Neuronal stem cell (in vitro differentiated cells): ENCODE measurements at regions not wholly inside any gene's neighbourhood (a gene's known extent, or its start where the extent isn't known, plus 50 kb on each side); places are given as distances from the start of the nearest gene placed in this dataset.

Source experiments
- DNase-seq: peaks from one replicate; pipeline ENCODE4 v3.0.0-alpha.2; 2013; ENCODE audit warnings: low spot score
- H2AFZ ChIP-seq: one replicate; pipeline ENCODE4 v1.6.1; 2013; ENCODE audit warnings: mild to moderate bottlenecking, low read length, inconsistent platforms
- H2AK5ac ChIP-seq: 2 replicates; pipeline ENCODE4 v1.6.1; 2013; ENCODE audit warnings: low read depth, mild to moderate bottlenecking, inconsistent platforms, low read length, moderate library complexity, mixed read lengths
- H2BK120ac ChIP-seq: 2 replicates; pipeline ENCODE4 v1.6.1; 2013; ENCODE audit warnings: low read depth, mild to moderate bottlenecking, inconsistent platforms, low read length, moderate library complexity, mixed read lengths
- H2BK12ac ChIP-seq: one replicate; pipeline ENCODE4 v1.6.1; 2013; ENCODE audit warnings: low read length, inconsistent platforms
- H2BK15ac ChIP-seq: 2 replicates; pipeline ENCODE4 v1.6.1; 2013; ENCODE audit warnings: mild to moderate bottlenecking, low read length, inconsistent platforms, mixed read lengths
- H2BK5ac ChIP-seq: one replicate; pipeline ENCODE4 v1.6.1; 2013; ENCODE audit warnings: inconsistent platforms, mild to moderate bottlenecking, low read length, moderate library complexity
- H3K14ac ChIP-seq: one replicate; pipeline ENCODE4 v1.6.1; 2013; ENCODE audit warnings: low read length, inconsistent platforms
- H3K18ac ChIP-seq: 2 replicates; pipeline ENCODE4 v1.6.1; 2013; ENCODE audit warnings: low read length, inconsistent platforms
- H3K23ac ChIP-seq: 2 replicates; pipeline ENCODE4 v1.6.1; 2013; ENCODE audit warnings: low read depth, mild to moderate bottlenecking, mixed read lengths, low read length, inconsistent platforms; ENCODE audit not compliant: poor library complexity
- H3K27ac ChIP-seq: replicated peaks from 3 replicates; pipeline ENCODE4 v1.5.1; 2013; ENCODE audit warnings: low read length, inconsistent platforms
- H3K27me3 ChIP-seq, 3 experiments: 2 replicates each; pipeline ENCODE4 v1.6.1; 2013; ENCODE audit warnings: low read length in 3 of 3, mild to moderate bottlenecking in 2 of 3, inconsistent platforms in 1 of 3, low read depth in 1 of 3, mixed read lengths in 1 of 3, moderate library complexity in 1 of 3; ENCODE audit not compliant: control insufficient read depth in 3 of 3, insufficient read depth in 3 of 3
- H3K36me3 ChIP-seq, 2 donors: replicated peaks in 1 of 2; 2 replicates each; pipeline ENCODE4 v1.6.1; 2013; ENCODE audit warnings: low read length in 2 of 2; ENCODE audit not compliant: control insufficient read depth in 2 of 2, insufficient read depth in 2 of 2
- H3K4ac ChIP-seq: 2 replicates; pipeline ENCODE4 v1.6.1; 2013; ENCODE audit warnings: inconsistent platforms, mild to moderate bottlenecking, low read length, moderate library complexity
- H3K4me1 ChIP-seq, 2 donors: 1 replicate in 1 of 2; 2 replicates in 1 of 2; pipeline ENCODE4 v1.6.1; 2013; ENCODE audit warnings: low read length in 2 of 2, low read depth in 1 of 2; ENCODE audit not compliant: control insufficient read depth in 2 of 2, insufficient read depth in 1 of 2
- H3K4me2 ChIP-seq: one replicate; pipeline ENCODE4 v1.6.1; 2013; ENCODE audit warnings: mild to moderate bottlenecking, low read length, inconsistent platforms; ENCODE audit not compliant: insufficient read depth, poor library complexity, severe bottlenecking
- H3K4me3 ChIP-seq, 2 donors: 2 replicates each; pipeline ENCODE4 v1.5.1; 2013; ENCODE audit warnings: low read length in 2 of 2, mild to moderate bottlenecking in 2 of 2, inconsistent platforms in 1 of 2, moderate library complexity in 1 of 2
- H3K79me1 ChIP-seq: one replicate; pipeline ENCODE4 v1.6.1; 2013; ENCODE audit warnings: low read depth, mild to moderate bottlenecking, inconsistent platforms, low read length, moderate library complexity
- H3K9ac ChIP-seq: one replicate; pipeline ENCODE4 v1.6.1; 2013; ENCODE audit warnings: mild to moderate bottlenecking, low read depth, low read length, inconsistent platforms; ENCODE audit not compliant: poor library complexity
- H3K9me3 ChIP-seq, 2 donors: replicated peaks in 1 of 2; 2 replicates each; pipeline versions ENCODE3 to v1.6.1; 2013; ENCODE audit warnings: low read length in 2 of 2, mild to moderate bottlenecking in 2 of 2, inconsistent platforms in 1 of 2, low read depth in 1 of 2, mixed read lengths in 1 of 2, moderate library complexity in 1 of 2; ENCODE audit not compliant: control insufficient read depth in 2 of 2, insufficient read depth in 1 of 2
- H4K8ac ChIP-seq: one replicate; pipeline ENCODE4 v1.6.1; 2013; ENCODE audit warnings: low read depth, mild to moderate bottlenecking, inconsistent platforms, low read length, moderate library complexity
- H4K91ac ChIP-seq: one replicate; pipeline ENCODE4 v1.6.1; 2013; ENCODE audit warnings: low read length, low read depth, mild to moderate bottlenecking, inconsistent platforms; ENCODE audit not compliant: poor library complexity
- WGBS, 2 donors: extraction: QIAGEN DNeasy Blood & Tissue Kit; methylation state at CpG; one replicate each; pipeline ENCODE4 v1.1.7; 2013; ENCODE audit warnings: missing lambda C conversion rate in 2 of 2, mixed read lengths in 1 of 2; ENCODE audit not compliant: insufficient read length in 2 of 2, insufficient replicate concordance in 1 of 2; ENCODE audit errors: extremely low coverage in 2 of 2; 5-methylcytosine and 5-hydroxymethylcytosine counted together

GRCh38 chr11:131121426-131122333, 205.4 kb upstream of the SNX19 start:
- no peak overlapping the region for H2BK120ac ChIP-seq
- WGBS, 2 donors: no CpG with 5 or more reads among the region's 7 CpGs
- H3K18ac ChIP-seq: no peak overlapping the region

DNA sequence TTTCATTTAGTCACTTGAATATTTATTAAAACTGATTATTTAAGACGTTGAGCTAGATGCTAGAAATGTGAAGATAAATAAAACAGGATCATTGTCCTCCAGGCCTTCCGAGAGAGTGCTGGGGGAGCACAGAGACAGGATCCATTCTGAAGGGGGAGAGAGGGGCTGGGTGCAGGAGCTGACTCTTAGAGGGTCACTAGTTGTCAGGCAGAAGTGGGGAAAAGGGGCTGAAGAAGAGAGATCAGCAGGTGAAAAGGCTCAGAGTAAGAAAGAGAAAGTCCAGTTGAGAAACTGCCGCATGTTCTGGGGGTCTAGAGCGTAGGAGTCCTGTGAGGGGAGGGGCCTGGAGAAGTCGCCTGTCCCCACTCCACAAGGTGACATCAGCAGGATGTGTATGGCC, 206.2 kb upstream of the SNX19 start:
- Histone ChIP-seq H4K91ac (no peak overlapping the region), H2BK12ac (no peak overlapping the region), H3K4me3 (no peak overlapping the region), H3K23ac (no peak overlapping the region), H4K8ac (no peak overlapping the region), H3K18ac (no peak overlapping the region), H3K36me3 (no peaks in the 10 kb centered on the region), H3K4me1 (peaks cover 0 to 4% of the 10 kb centered on the region in 2 donors), H2BK5ac (no peak overlapping the region), H2BK15ac (no peak overlapping the region), H3K27ac (no peak overlapping the region), H3K27me3 (no peaks in the 10 kb centered on the region), H2AFZ (no peak overlapping the region), H2BK120ac (no peak overlapping the region), H3K14ac (no peak overlapping the region), H3K9ac (no peak overlapping the region), H3K79me1 (no peaks in the 10 kb centered on the region), H3K4me2 (no peak overlapping the region), H3K4ac (no peak overlapping the region), H2AK5ac (no peak overlapping the region), H3K9me3 (no peaks in the 10 kb centered on the region)
- WGBS, 2 donors: no CpG with 5 or more reads among the region's 5 CpGs
- DNase-seq: no peak

More at GRCh38 chr11:131121426-131122333, 205.4 kb upstream of the SNX19 start:
- no peak overlapping the region for H3K9ac ChIP-seq
- H4K8ac ChIP-seq: no peak overlapping the region
- H3K4me1 ChIP-seq: peaks cover 0 to 4% of the 10 kb centered on the region in 2 donors
- no peak overlapping the region for H3K4ac ChIP-seq
- H2AFZ ChIP-seq: no peak overlapping the region
- no peak overlapping the region for H3K4me3 ChIP-seq
- no peak overlapping the region for H3K4me2 ChIP-seq
- H2BK12ac ChIP-seq: no peak overlapping the region
- H3K9me3 ChIP-seq: no peaks in the 10 kb centered on the region
- H3K27ac ChIP-seq: no peak overlapping the region
- no peaks in the 10 kb centered on the region for H3K36me3 ChIP-seq
- no peak for DNase-seq
- no peaks in the 10 kb centered on the region for H3K27me3 ChIP-seq
- H3K14ac ChIP-seq: no peak overlapping the region
- H2AK5ac ChIP-seq: no peak overlapping the region
- no peaks in the 10 kb centered on the region for H3K79me1 ChIP-seq
- H4K91ac ChIP-seq: no peak overlapping the region
- no peak overlapping the region for H3K23ac ChIP-seq
- H2BK5ac ChIP-seq: no peak overlapping the region
- no peak overlapping the region for H2BK15ac ChIP-seq

DNA sequence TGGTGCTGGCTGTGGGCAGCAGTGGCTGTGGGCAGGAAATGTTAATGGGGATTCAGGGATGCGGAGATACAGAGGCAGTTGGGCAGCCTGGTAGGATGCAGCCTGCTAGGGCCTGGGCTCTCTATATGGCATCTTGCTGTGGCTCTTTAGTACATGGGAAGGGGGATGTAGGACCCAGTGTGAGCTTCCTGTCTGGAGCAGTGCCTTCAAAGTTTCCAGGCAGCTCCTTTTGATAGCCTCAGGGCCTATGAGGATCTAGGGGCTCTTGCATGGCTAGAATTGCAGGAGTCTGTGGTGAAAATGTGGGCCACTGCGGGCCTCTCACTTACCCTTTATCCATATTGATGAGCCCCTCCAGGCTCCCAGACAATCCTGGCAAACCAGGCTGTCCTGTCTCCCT, 213.2 kb upstream of the SNX19 start:
- Histone ChIP-seq H3K23ac (no peak overlapping the region), H3K4me1 (no peaks in the 10 kb centered on the region), H3K79me1 (no peaks in the 10 kb centered on the region), H2BK5ac (no peak overlapping the region), H3K4me2 (no peak overlapping the region), H4K91ac (no peak overlapping the region), H2BK120ac (no peak overlapping the region), H3K4ac (no peak overlapping the region), H2AFZ (no peak overlapping the region), H3K4me3 (no peak overlapping the region), H3K9me3 (peaks cover 0 to 4% of the 10 kb centered on the region in 2 donors), H2BK15ac (no peak overlapping the region), H3K9ac (no peak overlapping the region), H3K18ac (no peak overlapping the region), H3K14ac (no peak overlapping the region), H3K27me3 (no peaks in the 10 kb centered on the region), H3K36me3 (no peaks in the 10 kb centered on the region), H3K27ac (no peak overlapping the region), H2BK12ac (no peak overlapping the region), H2AK5ac (no peak overlapping the region), H4K8ac (no peak overlapping the region)
- WGBS, 2 donors: no CpG with 5 or more reads among the region's 2 CpGs
- no peak for DNase-seq

DNA sequence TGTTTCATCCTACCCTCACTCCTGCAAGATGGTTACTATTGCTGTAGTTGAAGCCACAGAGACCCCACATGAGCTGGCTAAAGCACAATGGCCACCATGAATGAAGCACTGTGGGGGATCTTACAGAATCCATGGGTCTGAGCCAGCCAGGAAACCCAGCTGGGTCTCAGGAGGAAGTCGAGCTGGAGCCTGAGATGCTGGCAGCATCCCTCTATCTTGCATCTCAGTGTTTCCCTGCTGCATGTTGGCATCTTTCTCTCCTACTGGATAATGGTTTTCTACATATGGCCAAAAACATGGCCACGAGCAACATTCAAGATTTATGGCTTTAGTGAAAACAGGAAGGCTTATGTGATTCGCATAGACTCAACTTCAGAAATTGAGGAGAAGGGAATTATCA, 219.3 kb upstream of the SNX19 start:
- H3K4me3 ChIP-seq: no peak overlapping the region
- H2AFZ ChIP-seq: no peak overlapping the region
- no CpG with 5 or more reads among the region's 3 CpGs for WGBS, 2 donors
- no peak overlapping the region for H3K23ac ChIP-seq
- no peak overlapping the region for H2BK120ac ChIP-seq
- H2BK15ac ChIP-seq: no peak overlapping the region
- no peak overlapping the region for H2BK12ac ChIP-seq
- no peak overlapping the region for H2AK5ac ChIP-seq
- H3K9me3 ChIP-seq: no peaks in the 10 kb centered on the region
- no peak overlapping the region for H3K27ac ChIP-seq
- no peaks in the 10 kb centered on the region for H3K4me1 ChIP-seq
- no peak overlapping the region for H3K14ac ChIP-seq
- no peaks in the 10 kb centered on the region for H3K27me3 ChIP-seq
- no peak overlapping the region for H2BK5ac ChIP-seq
- no peak overlapping the region for H4K8ac ChIP-seq
- H3K4ac ChIP-seq: no peak overlapping the region
- DNase-seq: no peak
- H4K91ac ChIP-seq: no peak overlapping the region
- H3K4me2 ChIP-seq: no peak overlapping the region
- H3K18ac ChIP-seq: no peak overlapping the region
- no peaks in the 10 kb centered on the region for H3K79me1 ChIP-seq
- no peak overlapping the region for H3K9ac ChIP-seq
- H3K36me3 ChIP-seq: no peaks in the 10 kb centered on the region
